HEK293T (cell line): ENCODE measurements at regions not wholly inside any gene's neighbourhood (a gene's known extent, or its start where the extent isn't known, plus 50 kb on each side); places are given as distances from the start of the nearest gene placed in this dataset.

Source experiments
- CTCF ChIA-PET: fragments of 350-600 bp; formaldehyde crosslinking; extraction: SDS; loops from one replicate; lab custom pipeline; 2021; ENCODE audit warnings: antibody characterized with exemption, inconsistent platforms; lab: Yijun Ruan, JAX
- POLR2A ChIA-PET: fragments of 350-600 bp; formaldehyde crosslinking; extraction: SDS; loops from one replicate; lab custom pipeline; 2020; ENCODE audit warnings: antibody characterized with exemption, inconsistent platforms; lab: Yijun Ruan, JAX
- DNase-seq: peaks from one replicate; pipeline ENCODE4 v3.0.0; 2012; ENCODE audit warnings: mixed read lengths; ENCODE audit errors: extremely low spot score
- ARNT ChIP-seq: fragments of 450-650 bp; IDR thresholded peaks from 2 replicates; pipeline ENCODE4 v1.6.1; 2017; ENCODE audit warnings: mild to moderate bottlenecking
- BHLHE40 ChIP-seq: fragments of 450-650 bp; IDR thresholded peaks from 2 replicates; pipeline ENCODE4 v1.6.1; 2016; ENCODE audit warnings: mild to moderate bottlenecking, moderate library complexity, borderline replicate concordance
- CTBP1 ChIP-seq: fragments of 450-650 bp; IDR thresholded peaks from 2 replicates; pipeline ENCODE4 v1.6.1; 2016; ENCODE audit warnings: borderline replicate concordance
- ELF4 ChIP-seq: fragments of 450-650 bp; IDR thresholded peaks from 2 replicates; pipeline ENCODE4 v1.6.1; 2017; ENCODE audit warnings: antibody characterized with exemption
- FOXA1 ChIP-seq: fragments of 450-650 bp; IDR thresholded peaks from 2 replicates; pipeline ENCODE4 v1.6.1; 2016; ENCODE audit warnings: mild to moderate bottlenecking
- FOXK2 ChIP-seq: fragments of 450-650 bp; IDR thresholded peaks from 2 replicates; pipeline ENCODE4 v1.6.1; 2016; ENCODE audit warnings: mild to moderate bottlenecking
- FOXM1 ChIP-seq: fragments of 450-650 bp; IDR thresholded peaks from 2 replicates; pipeline ENCODE4 v1.6.1; 2017; ENCODE audit warnings: mild to moderate bottlenecking, borderline replicate concordance
- HDGF ChIP-seq: fragments of 450-650 bp; IDR thresholded peaks from 2 replicates; pipeline ENCODE4 v1.6.1; 2017; ENCODE audit warnings: antibody characterized with exemption, borderline replicate concordance
- L3MBTL2 ChIP-seq: fragments of 450-650 bp; conservative IDR thresholded peaks from 2 replicates; pipeline ENCODE4 v1.6.1; 2016; ENCODE audit warnings: mild to moderate bottlenecking
- LEF1 ChIP-seq: fragments of 450-650 bp; IDR thresholded peaks from 2 replicates; pipeline ENCODE4 v1.6.1; 2017; ENCODE audit warnings: mild to moderate bottlenecking, borderline replicate concordance
- NFRKB ChIP-seq: fragments of 450-650 bp; IDR thresholded peaks from 2 replicates; pipeline ENCODE4 v1.6.1; 2016; ENCODE audit warnings: mild to moderate bottlenecking, moderate library complexity
- PKNOX1 ChIP-seq: fragments of 450-650 bp; IDR thresholded peaks from 2 replicates; pipeline ENCODE4 v1.6.1; 2016
- SP1 ChIP-seq: fragments of 450-650 bp; IDR thresholded peaks from 2 replicates; pipeline ENCODE4 v1.6.1; 2017
- SUZ12 ChIP-seq: fragments of 450-650 bp; IDR thresholded peaks from 2 replicates; pipeline ENCODE4 v1.6.1; 2016; ENCODE audit warnings: mild to moderate bottlenecking
- TARDBP ChIP-seq: fragments of 450-650 bp; IDR thresholded peaks from 2 replicates; pipeline ENCODE4 v1.6.1; 2016
- ZNF384 ChIP-seq: fragments of 450-650 bp; IDR thresholded peaks from 2 replicates; pipeline ENCODE4 v1.6.1; 2016

DNA sequence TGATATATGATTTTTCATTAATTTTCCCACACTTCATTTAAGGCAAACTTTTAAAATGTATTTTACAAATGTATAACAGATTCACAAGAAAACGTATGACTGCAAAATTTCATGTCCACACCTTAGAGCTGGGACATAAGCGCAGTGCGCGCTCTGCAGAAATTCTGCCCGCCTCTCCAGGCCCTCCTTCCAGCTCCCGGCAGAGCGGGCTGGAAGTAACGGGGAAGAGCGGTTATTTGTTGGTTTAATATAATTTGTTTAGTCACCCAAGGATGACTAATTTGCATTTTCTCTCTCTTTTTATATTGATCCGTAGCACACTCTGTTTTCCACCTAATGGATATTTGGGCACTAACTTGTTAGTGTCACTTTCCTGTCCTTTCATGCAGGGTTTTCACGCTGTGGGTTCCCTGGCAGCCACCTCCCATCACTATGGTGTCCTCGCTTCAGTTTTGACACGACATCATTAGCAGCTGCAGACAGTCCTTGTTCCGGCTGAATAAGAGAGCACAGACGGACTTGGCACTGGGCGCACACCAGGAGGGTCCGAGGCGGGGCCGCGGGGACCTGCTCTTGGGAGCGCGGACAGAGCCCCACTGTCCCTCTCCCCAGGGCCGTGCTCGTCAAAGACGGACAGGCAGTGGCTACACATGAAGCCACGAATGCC lies 129.2 kb upstream of the SEC61G start:
- no peak for DNase-seq
- POLR2A ChIA-PET: no interaction called here
- CTCF ChIA-PET: no interaction called here
- TF ChIP-seq NFRKB (no peak), ARNT (no peak), FOXM1 (no peak), PKNOX1 (no peak), LEF1 (no peak), TARDBP (no peak), FOXK2 (no peak), FOXA1 (no peak), CTBP1 (no peak), ELF4 (no peak)

- ChIA-PET CTCF (no interaction called here), POLR2A (no interaction called here)
- TF ChIP-seq HDGF: no peak
- TF ChIP-seq ARNT: no peak
- no peak for TF ChIP-seq TARDBP
- no peak for TF ChIP-seq FOXM1
- no peak for TF ChIP-seq PKNOX1
- no peak for TF ChIP-seq NFRKB
- TF ChIP-seq SUZ12: no peak
- no peak for TF ChIP-seq BHLHE40
These were observed 129.7 kb upstream of the SEC61G start for GRCh38 chr7:54888734-54889082.

DNA sequence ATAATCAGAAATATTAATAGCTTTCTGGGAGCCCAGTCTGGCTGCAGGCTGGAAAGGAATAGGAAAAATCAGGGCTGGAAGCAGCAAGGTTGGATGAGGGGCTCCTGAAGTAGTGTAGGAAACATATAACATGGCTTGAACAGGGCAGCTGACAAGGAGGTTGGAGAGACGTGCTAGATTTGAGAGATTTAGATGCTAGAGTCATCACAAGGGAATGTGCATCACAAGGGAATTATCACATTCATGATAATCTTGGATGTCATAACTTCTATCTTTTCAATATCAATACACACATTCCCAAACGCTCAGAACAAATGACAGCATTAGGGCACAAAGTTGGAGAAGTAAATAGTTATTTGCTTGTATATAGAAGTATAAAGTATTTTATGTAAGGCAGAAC lies 120.9 kb upstream of the EGFR start:
- no peak for DNase-seq
- ChIA-PET CTCF (no interaction called here), POLR2A (no interaction called here)
- TF ChIP-seq ELF4 (no peak), LEF1 (no peak), FOXA1 (no peak), SP1 (no peak), FOXK2 (no peak), NFRKB (no peak), L3MBTL2 (no peak), TARDBP (no peak), HDGF (no peak), BHLHE40 (no peak), CTBP1 (no peak), ARNT (no peak), FOXM1 (no peak), PKNOX1 (no peak), ZNF384 (no peak), SUZ12 (no peak)

More at GRCh38 chr7:54888734-54889082, 129.7 kb upstream of the SEC61G start:
- no peak for DNase-seq

DNA sequence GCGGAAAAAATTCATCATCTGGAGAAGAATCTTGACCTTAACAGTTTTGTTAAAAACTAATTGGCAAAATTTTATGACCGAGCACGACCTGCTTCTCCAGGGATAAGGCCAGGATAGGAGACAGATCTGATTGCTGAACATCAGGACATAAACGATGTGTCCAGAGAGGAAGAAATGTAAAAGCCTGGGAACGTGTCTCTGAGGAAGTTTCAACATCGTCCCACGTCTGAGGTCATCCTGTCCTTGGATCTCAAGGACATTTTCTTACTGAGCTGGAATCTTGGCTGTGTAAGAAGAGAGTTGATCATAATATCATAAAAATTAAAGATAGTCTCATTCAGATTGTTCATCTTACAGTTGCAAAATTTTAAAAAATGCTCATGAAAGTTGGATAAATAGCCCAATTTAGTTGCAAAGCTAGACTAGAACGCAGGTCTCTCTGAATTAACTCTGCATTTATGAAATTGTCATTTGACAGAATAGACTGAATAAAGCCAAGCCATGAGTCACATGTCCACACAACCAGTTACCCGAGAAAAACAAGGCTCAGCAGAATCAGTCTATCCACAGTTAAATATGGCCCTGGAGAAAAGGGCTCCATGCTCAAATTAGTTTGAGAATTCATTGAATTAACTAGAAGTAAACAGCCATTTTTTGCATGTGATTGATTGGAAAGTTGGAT lies 120.0 kb upstream of the EGFR start:
- POLR2A ChIA-PET: no interaction called here
- no peak for TF ChIP-seq ELF4
- CTCF ChIA-PET: no interaction called here
- no peak for DNase-seq

DNA sequence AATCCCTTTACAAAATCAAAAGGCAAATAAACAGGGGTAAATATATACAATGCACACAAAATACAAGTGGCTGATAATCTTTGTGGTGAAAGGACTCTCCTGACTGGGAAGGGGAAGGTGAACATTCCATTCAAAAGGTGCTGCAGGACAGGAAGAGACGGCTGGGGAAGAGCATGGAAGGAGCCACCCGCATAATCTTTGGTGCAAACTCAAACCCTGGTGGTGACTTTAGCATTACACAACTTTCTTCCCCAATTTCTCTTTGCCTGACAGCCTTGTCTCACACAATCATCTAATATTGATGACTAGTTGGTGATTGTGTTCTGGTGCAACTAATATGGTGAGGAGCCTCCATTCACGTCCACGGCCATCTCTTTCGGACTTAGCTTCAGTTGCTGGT lies 117.0 kb upstream of the EGFR start:
- ChIA-PET POLR2A (no interaction called here), CTCF (no interaction called here)
- TF ChIP-seq FOXA1: no peak
- no peak for TF ChIP-seq CTBP1
- TF ChIP-seq TARDBP: no peak
- TF ChIP-seq SP1: no peak
- TF ChIP-seq PKNOX1: no peak
- no peak for TF ChIP-seq HDGF
- TF ChIP-seq NFRKB: no peak
- no peak for TF ChIP-seq ARNT
- no peak for TF ChIP-seq FOXM1
- TF ChIP-seq ZNF384: no peak
- no peak for TF ChIP-seq ELF4
- TF ChIP-seq FOXK2: no peak
- TF ChIP-seq BHLHE40: no peak
- no peak for TF ChIP-seq LEF1
- no peak for TF ChIP-seq L3MBTL2
- DNase-seq: no peak

GRCh38 chr7:54904130-54904529 lies 114.7 kb upstream of the EGFR start:
- TF ChIP-seq ELF4: no peak
- TF ChIP-seq TARDBP: no peak
- no peak for TF ChIP-seq SP1
- no peak for TF ChIP-seq L3MBTL2
- no peak for TF ChIP-seq ZNF384
- no peak for TF ChIP-seq SUZ12
- no peak for TF ChIP-seq BHLHE40
- TF ChIP-seq CTBP1: no peak
- TF ChIP-seq FOXM1: no peak
- no peak for TF ChIP-seq PKNOX1
- TF ChIP-seq ARNT: no peak
- TF ChIP-seq LEF1: no peak
- TF ChIP-seq FOXK2: no peak
- TF ChIP-seq FOXA1: no peak
- no peak for TF ChIP-seq HDGF
- no peak for TF ChIP-seq NFRKB
- POLR2A ChIA-PET: no interaction called here
- no peak for DNase-seq
- CTCF ChIA-PET: no interaction called here
